ENCODE measurements at regions not wholly inside any gene's neighbourhood (a gene's known extent, or its start where the extent isn't known, plus 50 kb on each side); places are given as distances from the start of the nearest gene placed in this dataset.

GRCh38 chr7:26560526-26561256 lies 269.0 kb downstream of the SNX10 start:
- Histone ChIP-seq H4K20me1 (ENCODE audit: control insufficient read depth, insufficient read depth) (no peaks in the 10 kb centered on the region), H3K9me3 (replicated peaks; ENCODE audit: control insufficient read depth, insufficient read depth, low read length) (no peaks in the 10 kb centered on the region), H3K4me3 (no peak overlapping the region), H3K9ac (ENCODE audit: control insufficient read depth, insufficient read depth, low read length) (no peak overlapping the region), H2AFZ (ENCODE audit: control insufficient read depth, low read depth, low read length) (no peak overlapping the region), H3K4me1 (ENCODE audit: control insufficient read depth, insufficient read depth, low read length) (no peaks in the 10 kb centered on the region), H3K27ac (ENCODE audit: control insufficient read depth, insufficient read depth) (no peak overlapping the region), H3K4me2 (ENCODE audit: control insufficient read depth, insufficient read depth) (no peak overlapping the region), H3K79me2 (ENCODE audit: control insufficient read depth, insufficient read depth, low read length) (no peaks in the 10 kb centered on the region), H3K36me3 (ENCODE audit: control insufficient read depth in 2 of 2, insufficient read depth in 2 of 2, low read length in 1 of 2) (no peaks in the 10 kb centered on the region), H3K27me3 (replicated peaks in 1 of 2; ENCODE audit: control insufficient read depth in 2 of 2, insufficient read depth in 2 of 2, low read length in 1 of 2) (no peaks in the 10 kb centered on the region; a peak in 2 of 4 replicates)
- no peak for FAIRE-seq
- BruUV-seq (replicated peaks): no TSS peak
- ChIA-PET RAD21 (ENCODE audit: unreplicated experiment) (no interaction called here), SMC1A (ENCODE audit: uncharacterized antibody, unreplicated experiment) (no interaction called here), CTCF (interaction anchor here (0.6 kb wide), 1 partner anchor 1783 kb away, joined by 4 read pairs; no protein-coding TSS in a partner anchor), POLR2A (no interaction called here)
- no peak for TF ChIP-seq RELB (IDR thresholded peaks at IDR 0.05; ENCODE audit: low read depth)
- no peak for TF ChIP-seq BMI1 (IDR thresholded peaks at IDR 0.05; ENCODE audit: borderline replicate concordance)
- TF ChIP-seq IRF4 (IDR thresholded peaks at IDR 0.05; ENCODE audit: low read depth, low read length): no peak
- TF ChIP-seq USF1 (IDR thresholded peaks at IDR 0.05; ENCODE audit: borderline replicate concordance, extremely low read length, insufficient read depth, low read depth, low read length): no peak
- TF ChIP-seq, protein P1, sequence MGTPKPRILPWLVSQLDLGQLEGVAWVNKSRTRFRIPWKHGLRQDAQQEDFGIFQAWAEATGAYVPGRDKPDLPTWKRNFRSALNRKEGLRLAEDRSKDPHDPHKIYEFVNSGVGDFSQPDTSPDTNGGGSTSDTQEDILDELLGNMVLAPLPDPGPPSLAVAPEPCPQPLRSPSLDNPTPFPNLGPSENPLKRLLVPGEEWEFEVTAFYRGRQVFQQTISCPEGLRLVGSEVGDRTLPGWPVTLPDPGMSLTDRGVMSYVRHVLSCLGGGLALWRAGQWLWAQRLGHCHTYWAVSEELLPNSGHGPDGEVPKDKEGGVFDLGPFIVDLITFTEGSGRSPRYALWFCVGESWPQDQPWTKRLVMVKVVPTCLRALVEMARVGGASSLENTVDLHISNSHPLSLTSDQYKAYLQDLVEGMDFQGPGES (IDR thresholded peaks at IDR 0.05): no peak
- in situ Hi-C loops (cut with MboI) (no loop called here), intact Hi-C loops (cut with micrococcal nuclease; ENCODE audit: unreplicated experiment) (no loop called here)
- WGBS (ENCODE audit: insufficient coverage, insufficient replicate concordance, low lambda C conversion rate, missing lambda C conversion rate): 4% methylated on average over 5 of the region's 5 CpGs
- DNase-seq (ENCODE audit: low read depth, low spot score): no peak
- ATAC-seq: no peak

Data from GM12878 (cell line).